ENCODE measurements at regions not wholly inside any gene's neighbourhood (a gene's known extent, or its start where the extent isn't known, plus 50 kb on each side); places are given as distances from the start of the nearest gene placed in this dataset.
"Not testable (repeated sequence)": the region's sequence is repeated elsewhere in the genome, so short reads cannot be mapped to it uniquely, and the experiment has no call there.

DNA sequence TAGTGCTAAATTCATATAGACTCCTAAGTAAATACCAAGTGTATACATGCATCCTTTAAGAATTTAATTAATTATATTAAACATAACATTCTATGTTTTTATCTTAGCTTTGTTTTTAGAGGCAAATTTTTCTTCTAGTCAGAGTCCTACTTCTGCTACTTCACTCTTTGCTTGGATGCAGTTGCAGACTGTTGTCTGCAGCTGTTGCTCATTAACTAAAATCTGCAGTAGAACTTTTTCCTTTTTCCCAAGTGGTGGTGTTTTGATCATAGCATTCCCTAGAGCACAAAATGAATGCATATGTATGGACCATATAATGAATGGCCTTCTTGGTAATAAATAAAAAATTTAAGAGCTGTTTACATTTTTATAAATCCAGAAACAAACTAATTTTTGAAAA is 198.3 kb downstream of the CASP12 start:
- no peak for DNase-seq

- DNase-seq, result no peak
These were observed 203.2 kb downstream of the CASP12 start for GRCh38 chr11:104695065-104695463.

GRCh38 chr11:104694259-104695064 is 203.8 kb downstream of the CASP12 start:
- DNase-seq, result no peak

DNA sequence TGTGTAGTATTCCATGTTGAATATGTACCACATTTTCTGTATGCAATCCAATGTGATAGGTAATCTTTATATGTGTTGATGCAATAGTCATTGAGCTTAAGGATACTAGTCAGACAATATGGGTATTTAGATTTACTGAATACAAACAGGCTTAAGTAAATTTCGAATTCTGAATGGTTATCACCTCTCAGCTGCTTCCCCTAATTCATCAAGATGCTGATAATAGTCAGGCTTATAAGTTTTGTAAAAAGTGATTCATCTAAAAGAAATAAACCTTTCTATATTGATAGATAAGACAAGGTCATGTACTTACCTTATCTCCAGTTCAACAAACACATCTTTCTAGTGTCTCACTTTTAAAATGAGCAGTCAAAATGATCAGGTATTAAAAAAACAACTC is 205.5 kb downstream of the CASP12 start:
- no peak for DNase-seq

DNA sequence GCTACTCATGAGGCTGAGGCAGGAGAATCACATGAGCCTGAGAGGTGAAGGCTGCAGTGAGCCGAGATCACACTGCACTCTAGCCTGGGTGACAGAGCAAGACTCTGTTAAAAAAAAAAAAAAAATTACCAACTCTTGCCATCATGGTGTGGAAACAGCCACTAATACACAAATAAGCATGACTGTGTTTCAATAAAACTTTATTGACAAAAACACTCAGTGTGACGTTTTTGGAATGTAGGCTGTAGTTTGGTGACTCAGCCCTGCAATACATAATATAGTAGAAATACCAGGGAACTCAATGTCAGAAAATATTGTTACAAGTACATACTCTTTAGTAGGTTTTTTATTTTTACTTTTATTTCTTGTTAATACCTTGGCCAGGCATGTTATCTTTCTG is 207.1 kb downstream of the CASP12 start:
- DNase-seq, result no peak

GRCh38 chr11:104690241-104690640 is 208.0 kb downstream of the CASP12 start:
- DNase-seq, result no peak

DNA sequence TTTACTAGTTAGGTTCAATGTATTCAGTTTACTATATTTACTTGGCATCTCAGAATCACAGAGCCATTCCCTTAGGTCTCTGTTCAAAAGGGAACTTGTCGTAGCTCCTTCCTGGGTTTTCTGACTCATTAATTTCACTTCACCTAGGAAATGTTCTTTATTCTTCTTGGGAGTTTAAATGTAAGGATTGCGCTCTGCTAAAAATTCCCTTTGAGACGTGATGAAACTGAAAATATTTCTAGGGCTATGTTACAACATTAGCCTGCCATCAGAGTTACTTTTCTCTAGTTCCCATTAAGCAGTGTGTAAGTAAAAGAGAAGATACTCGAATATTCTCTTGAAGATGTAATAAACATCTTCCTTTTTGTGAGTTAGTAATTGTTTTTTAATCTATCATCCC is 209.5 kb downstream of the CASP12 start:
- no peak for DNase-seq

GRCh38 chr11:104682206-104682605 is 216.1 kb downstream of the CASP12 start:
- no peak for DNase-seq

DNA sequence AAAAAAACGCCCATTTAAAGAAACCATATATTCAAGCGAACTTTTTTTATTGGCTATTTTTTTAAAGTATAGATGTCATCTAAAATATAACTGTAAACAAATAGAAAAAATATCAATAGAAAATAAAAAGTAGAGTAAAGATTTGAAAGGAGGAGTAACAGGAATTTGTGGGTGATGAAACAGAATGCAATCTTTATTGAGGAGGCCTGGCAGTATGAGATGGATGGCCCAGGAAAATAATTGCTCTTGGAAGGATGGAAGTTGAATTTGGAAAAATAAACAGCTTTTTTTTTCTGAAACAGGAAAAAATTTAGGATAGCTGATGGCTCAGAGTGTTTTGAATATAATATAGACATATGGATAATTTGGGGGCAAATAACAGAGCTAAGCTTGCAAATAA is 219.0 kb downstream of the CASP12 start:
- DNase-seq, result no peak

- DNase-seq, result no peak
These were observed 219.9 kb downstream of the CASP12 start for GRCh38 chr11:104678408-104678807.

GRCh38 chr11:104677069-104677468 is 221.2 kb downstream of the CASP12 start:
- DNase-seq, result not testable (repeated sequence)

GRCh38 chr11:104672897-104673296 is 225.4 kb downstream of the CASP12 start:
- DNase-seq, result no peak

DNA sequence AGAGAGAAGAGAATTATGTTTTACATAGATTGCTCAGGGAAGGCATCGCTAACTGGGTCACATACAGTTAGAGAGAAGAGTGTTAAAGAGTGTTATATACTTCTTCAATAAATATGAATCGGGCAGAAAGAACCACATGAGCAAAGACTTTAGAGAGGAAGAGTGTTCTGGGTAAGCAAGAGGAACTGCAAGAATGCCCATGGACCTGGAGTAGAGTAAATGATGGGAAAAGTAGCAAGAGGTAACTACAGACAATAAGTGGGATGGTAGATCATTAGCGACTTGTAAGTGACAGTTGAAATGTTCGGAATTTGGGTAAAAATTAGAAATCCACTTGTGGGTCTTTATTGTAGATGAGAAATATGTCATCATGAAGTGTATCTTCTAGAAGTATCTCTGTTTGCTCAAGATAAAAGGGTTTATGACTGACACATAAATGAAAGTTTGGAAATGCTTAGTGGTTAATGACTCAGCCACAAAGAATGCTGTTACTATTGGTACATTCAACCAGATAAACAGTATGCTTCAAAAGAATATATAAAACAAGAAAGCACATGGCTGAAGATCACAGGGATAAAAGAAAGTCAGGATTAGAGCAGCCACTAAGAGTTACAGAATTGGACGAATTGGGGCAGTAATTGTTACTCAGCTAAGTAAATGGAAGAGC is 229.3 kb downstream of the CASP12 start:
- no peak for DNase-seq

GRCh38 chr11:104666624-104667023 is 231.6 kb downstream of the CASP12 start:
- DNase-seq, result no peak

DNA sequence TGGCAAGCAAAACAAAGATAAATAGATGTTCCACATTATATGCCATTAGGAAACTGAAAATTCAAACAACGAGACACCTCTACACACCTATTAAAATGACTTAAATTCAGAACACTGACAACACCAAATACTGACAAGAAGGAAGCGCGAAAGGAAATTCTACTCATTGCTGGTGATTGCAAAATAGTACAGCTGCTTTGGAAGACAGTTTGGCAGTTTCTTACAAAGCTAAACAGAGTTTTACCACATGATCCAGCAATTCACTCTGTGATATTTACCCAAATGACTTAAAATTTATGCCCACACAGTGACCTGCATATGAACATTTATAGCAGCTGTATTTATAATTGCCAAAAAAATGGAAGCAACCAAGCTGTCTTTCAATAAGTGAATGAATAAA is 232.6 kb downstream of the CASP12 start:
- no peak for DNase-seq

GRCh38 chr11:104663190-104664140 is 234.8 kb downstream of the CASP12 start:
- DNase-seq, result no peak

DNA sequence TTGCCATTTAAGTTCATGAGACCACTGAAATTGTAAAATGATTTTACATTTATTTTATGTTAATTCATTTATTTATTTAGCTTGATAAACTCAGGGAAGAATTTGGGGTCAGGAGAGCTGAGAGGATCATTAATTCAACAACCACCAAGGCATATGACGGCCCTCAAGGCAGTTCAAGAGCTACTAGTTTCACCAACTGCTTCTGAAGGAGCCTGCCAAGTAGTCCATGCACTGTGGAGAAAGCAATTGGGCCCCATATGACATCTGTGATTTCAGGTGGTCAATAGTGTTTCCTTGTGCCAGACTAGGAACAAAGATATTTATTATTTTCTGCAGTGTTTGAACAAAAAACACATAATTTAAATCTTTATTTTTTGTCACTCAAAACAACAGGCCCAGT is 236.4 kb downstream of the CASP12 start:
- no peak for DNase-seq

DNA sequence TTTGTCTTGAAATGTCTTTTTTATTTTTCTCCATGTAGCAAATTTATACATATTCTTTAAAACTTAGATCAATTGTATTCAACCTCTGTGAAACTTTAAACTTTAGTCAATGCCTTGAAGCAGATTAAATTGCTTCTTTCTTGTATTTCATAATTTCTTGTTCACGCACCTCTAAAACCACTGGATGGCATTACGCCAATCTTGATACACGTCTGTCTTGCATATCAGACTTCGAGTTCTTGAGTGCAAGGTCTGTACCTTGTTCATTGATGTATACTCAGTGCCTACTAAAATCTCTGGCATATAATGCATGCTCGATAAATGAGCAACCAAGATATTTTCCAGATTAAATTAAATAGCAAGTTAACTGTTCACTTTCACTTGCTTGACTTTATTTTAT is 236.8 kb downstream of the CASP12 start:
- DNase-seq, result no peak

DNA sequence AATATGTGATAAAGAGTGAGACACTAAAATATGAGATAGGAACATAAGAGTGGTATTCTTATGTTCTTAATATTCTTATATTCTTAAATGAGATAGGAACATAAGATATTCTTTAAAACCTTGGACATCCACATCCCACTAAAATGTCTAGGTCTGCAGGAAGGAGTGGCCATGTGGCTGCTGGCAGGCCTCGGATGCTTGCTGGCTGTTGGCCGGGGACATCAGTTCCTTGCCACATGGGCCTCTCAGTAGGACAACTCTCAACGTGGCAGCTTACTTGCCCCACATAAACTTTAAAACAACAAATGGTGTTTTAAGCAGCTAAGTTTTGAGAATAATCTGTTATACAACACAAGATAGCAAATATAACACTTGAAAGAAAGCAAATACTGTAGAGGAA is 240.1 kb downstream of the CASP12 start:
- no peak for DNase-seq

DNA sequence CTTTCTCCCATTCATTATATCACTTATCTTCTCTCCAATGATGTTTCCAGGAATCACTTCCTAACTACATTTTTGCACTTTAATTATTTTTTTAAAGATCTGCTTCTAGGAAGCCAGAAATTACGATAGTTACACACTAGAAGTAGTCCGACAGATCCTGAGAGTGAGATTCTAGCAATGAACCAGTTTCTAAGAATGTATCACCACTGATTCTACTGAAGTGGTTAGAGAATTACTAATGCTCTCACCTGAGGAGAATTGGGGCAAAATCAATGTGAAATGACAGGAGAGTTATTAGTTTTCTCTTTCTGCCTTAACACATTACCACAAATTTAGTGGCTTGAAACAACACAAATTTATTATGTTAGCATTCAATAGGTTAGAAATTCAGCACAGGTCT is 241.2 kb downstream of the CASP12 start:
- no peak for DNase-seq

DNA sequence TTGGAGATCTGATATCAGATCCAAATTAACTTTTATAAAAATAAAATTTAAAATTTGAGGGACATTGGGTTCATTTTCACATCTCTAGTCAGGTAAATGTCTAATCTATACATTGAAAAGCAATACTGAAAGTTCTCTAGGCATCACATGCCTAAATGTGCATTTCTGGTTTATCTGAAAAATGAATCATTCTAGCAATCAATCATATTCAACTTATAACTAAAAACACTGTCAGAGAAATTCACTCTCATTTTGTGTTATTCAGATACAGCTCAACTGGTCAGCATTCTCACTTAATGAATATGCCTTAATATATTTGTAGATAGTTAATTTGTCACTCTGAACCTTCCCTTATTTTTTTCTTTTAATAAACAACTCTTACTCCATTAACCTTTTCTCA is 243.2 kb downstream of the CASP12 start:
- no peak for DNase-seq

GRCh38 chr11:104654181-104654813 is 244.0 kb downstream of the CASP12 start:
- no peak for DNase-seq

DNA sequence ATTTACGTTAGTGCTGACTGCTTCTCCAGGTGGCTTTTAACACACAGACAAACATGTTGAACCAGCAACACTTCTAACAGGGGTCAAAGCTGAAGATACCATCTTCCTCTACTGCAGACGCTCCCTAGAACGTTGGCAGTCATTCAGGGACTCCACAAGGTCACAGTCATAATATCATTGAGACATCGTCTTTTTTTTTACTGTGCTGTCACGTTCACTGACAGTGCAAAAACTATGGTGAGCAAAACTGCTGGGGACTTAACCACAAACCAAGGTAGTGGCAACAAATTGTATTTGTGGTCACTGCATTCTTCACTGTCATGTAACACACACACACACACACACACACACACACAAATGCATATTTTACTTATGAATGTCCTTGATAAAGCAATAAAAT is 244.9 kb downstream of the CASP12 start:
- DNase-seq, result no peak
